WTC11 (cell line): ENCODE measurements at regions not wholly inside any gene's neighbourhood (a gene's known extent, or its start where the extent isn't known, plus 50 kb on each side); places are given as distances from the start of the nearest gene placed in this dataset.

Experiments
- CREB1 ChIP-seq: sonication (generic); formaldehyde crosslinking; IDR thresholded peaks from 2 replicates; pipeline ENCODE4 v1.8.0; 2023; ENCODE audit warnings: mild to moderate bottlenecking, missing genetic modification reagents
- CREM ChIP-seq: sonication (generic); formaldehyde crosslinking; IDR thresholded peaks from 2 replicates; pipeline ENCODE4 v1.8.1; 2022; ENCODE audit warnings: mild to moderate bottlenecking, missing genetic modification reagents, moderate library complexity
- CTCF ChIP-seq: fragments of 200-600 bp; IDR thresholded peaks from 2 replicates; pipeline ENCODE4 v1.8.0; 2022; ENCODE audit warnings: antibody characterized with exemption
- FOXP1 ChIP-seq: sonication (generic); formaldehyde crosslinking; IDR thresholded peaks from 2 replicates; pipeline ENCODE4 v1.8.0; 2022; ENCODE audit warnings: missing genetic modification reagents, mild to moderate bottlenecking, moderate library complexity, borderline replicate concordance
- IRF2 ChIP-seq: sonication (generic); formaldehyde crosslinking; IDR thresholded peaks from 2 replicates; pipeline ENCODE4 v1.8.0; 2022; ENCODE audit warnings: low read depth, missing genetic modification reagents, borderline replicate concordance
- MYBL2 ChIP-seq: sonication (generic); formaldehyde crosslinking; IDR thresholded peaks from 2 replicates; pipeline ENCODE4 v1.8.1; 2023; ENCODE audit warnings: mild to moderate bottlenecking, moderate library complexity, missing genetic modification reagents
- SMAD4 ChIP-seq: sonication (generic); formaldehyde crosslinking; IDR thresholded peaks from 2 replicates; pipeline ENCODE4 v1.8.0; 2022; ENCODE audit warnings: mild to moderate bottlenecking, missing genetic modification reagents
- SP1 ChIP-seq: sonication (generic); formaldehyde crosslinking; conservative IDR thresholded peaks from 2 replicates; pipeline ENCODE4 v1.8.1; 2022; ENCODE audit warnings: missing genetic modification reagents
- ZBTB21 ChIP-seq: sonication (generic); formaldehyde crosslinking; IDR thresholded peaks from 2 replicates; pipeline ENCODE4 v1.8.1; 2023; ENCODE audit warnings: mild to moderate bottlenecking, missing genetic modification reagents, borderline replicate concordance
- ZNF317 ChIP-seq: sonication (generic); formaldehyde crosslinking; IDR thresholded peaks from 2 replicates; pipeline ENCODE4 v1.8.1; 2023; ENCODE audit warnings: low read depth, mild to moderate bottlenecking, moderate library complexity, missing genetic modification reagents, borderline replicate concordance
- TF ChIP-seq, protein P1 (sequence below): sonication (generic); formaldehyde crosslinking; IDR thresholded peaks from 2 replicates; pipeline ENCODE4 v1.8.0; 2022; ENCODE audit warnings: mild to moderate bottlenecking, missing genetic modification reagents
- TF ChIP-seq, protein P2 (sequence below): sonication (generic); formaldehyde crosslinking; IDR thresholded peaks from 2 replicates; pipeline ENCODE4 v1.8.1; 2022; ENCODE audit warnings: mild to moderate bottlenecking, moderate library complexity, missing genetic modification reagents

DNA sequence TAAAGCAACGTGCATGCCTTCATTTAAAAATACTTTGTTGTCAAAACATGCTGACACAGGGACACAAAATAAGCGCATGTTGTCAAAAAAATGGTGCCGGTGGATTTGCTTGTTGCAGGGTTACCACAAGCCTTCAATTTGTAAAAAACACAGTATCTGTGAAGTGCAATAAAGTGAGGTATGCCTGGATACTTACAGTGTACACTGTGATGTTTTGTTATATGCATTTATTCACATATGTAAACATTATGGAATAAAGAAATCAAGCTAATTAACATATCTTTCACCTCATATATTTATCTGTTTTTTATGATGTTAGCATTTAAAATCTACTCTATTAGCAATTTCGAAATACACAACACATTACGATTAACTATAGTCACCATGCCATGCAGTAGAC lies 202.6 kb upstream of the FZD8 start:
- TF ChIP-seq ZBTB21 (CRISPR knock-in tag) (no peak), CTCF (no peak), MYBL2 (CRISPR knock-in tag) (no peak), ZNF317 (CRISPR knock-in tag) (no peak), SMAD4 (CRISPR knock-in tag) (no peak), SP1 (no peak), IRF2 (CRISPR knock-in tag) (no peak), CREB1 (CRISPR knock-in tag) (no peak), FOXP1 (CRISPR knock-in tag) (no peak), CREM (CRISPR knock-in tag) (no peak)
- TF ChIP-seq, protein P1, sequence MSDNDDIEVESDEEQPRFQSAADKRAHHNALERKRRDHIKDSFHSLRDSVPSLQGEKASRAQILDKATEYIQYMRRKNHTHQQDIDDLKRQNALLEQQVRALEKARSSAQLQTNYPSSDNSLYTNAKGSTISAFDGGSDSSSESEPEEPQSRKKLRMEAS, result no peak
- TF ChIP-seq, protein P2, sequence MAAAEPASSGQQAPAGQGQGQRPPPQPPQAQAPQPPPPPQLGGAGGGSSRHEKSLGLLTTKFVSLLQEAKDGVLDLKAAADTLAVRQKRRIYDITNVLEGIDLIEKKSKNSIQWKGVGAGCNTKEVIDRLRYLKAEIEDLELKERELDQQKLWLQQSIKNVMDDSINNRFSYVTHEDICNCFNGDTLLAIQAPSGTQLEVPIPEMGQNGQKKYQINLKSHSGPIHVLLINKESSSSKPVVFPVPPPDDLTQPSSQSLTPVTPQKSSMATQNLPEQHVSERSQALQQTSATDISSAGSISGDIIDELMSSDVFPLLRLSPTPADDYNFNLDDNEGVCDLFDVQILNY (CRISPR knock-in tag), result no peak
